A673 (cell line): ENCODE measurements at regions not wholly inside any gene's neighbourhood (a gene's known extent, or its start where the extent isn't known, plus 50 kb on each side); places are given as distances from the start of the nearest gene placed in this dataset.

ENCODE experiments used
- EZH2 ChIP-seq: fragments of 200-600 bp; sonication (generic); IDR thresholded peaks from 2 replicates; pipeline ENCODE4 v1.6.1; 2017; ENCODE audit warnings: borderline replicate concordance, low read depth, mild to moderate bottlenecking, mixed read lengths, antibody characterized with exemption, low read length; ENCODE audit not compliant: poor library complexity, severe bottlenecking
- TF ChIP-seq, protein P1 (sequence below): fragments of 300-800, 200-600 bp; sonication (generic); conservative IDR thresholded peaks from 2 replicates; pipeline ENCODE4 v1.5.1; 2017; ENCODE audit warnings: low read depth, mild to moderate bottlenecking, antibody characterized with exemption, low read length, moderate library complexity, mixed read lengths

DNA sequence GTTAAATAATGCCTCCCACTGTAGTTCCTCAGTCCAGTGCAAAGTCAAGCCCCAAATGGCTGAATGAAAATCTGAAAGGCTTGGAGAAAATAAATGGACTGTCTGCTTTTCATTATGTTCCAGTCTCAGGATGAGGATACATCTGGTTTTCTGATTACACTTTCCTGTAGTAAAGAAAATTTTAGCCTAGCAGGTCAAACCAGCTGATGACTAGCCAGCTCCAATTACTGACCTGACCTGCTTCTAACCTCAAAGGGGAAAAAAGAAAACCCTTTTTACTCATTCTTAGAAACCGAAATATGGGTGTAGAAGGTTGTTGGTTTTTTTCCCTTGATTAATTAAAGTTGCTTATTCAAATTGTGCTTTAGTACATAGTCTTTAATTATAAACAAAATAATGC lies 418.4 kb downstream of the EFNB2 start:
- TF ChIP-seq, protein P1, sequence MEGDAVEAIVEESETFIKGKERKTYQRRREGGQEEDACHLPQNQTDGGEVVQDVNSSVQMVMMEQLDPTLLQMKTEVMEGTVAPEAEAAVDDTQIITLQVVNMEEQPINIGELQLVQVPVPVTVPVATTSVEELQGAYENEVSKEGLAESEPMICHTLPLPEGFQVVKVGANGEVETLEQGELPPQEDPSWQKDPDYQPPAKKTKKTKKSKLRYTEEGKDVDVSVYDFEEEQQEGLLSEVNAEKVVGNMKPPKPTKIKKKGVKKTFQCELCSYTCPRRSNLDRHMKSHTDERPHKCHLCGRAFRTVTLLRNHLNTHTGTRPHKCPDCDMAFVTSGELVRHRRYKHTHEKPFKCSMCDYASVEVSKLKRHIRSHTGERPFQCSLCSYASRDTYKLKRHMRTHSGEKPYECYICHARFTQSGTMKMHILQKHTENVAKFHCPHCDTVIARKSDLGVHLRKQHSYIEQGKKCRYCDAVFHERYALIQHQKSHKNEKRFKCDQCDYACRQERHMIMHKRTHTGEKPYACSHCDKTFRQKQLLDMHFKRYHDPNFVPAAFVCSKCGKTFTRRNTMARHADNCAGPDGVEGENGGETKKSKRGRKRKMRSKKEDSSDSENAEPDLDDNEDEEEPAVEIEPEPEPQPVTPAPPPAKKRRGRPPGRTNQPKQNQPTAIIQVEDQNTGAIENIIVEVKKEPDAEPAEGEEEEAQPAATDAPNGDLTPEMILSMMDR = no peak
- TF ChIP-seq EZH2 = no peak
